Endometrium (tissue), 2 donors: ENCODE measurements at regions not wholly inside any gene's neighbourhood (a gene's known extent, or its start where the extent isn't known, plus 50 kb on each side); places are given as distances from the start of the nearest gene placed in this dataset.
A peak's percentile ranks its signal among the peaks of the same experiment; 100 is the strongest.
"Not testable (repeated sequence)": the region's sequence is repeated elsewhere in the genome, so short reads cannot be mapped to it uniquely, and the experiment has no call there.

Experiments used
- FAIRE-seq: peaks from 2 replicates; lab custom pipeline; 2012; peaks lifted over from hg19 to GRCh38; lab: Jason Lieb, UNC
- donor health status: control.
- donor health status: control.

DNA sequence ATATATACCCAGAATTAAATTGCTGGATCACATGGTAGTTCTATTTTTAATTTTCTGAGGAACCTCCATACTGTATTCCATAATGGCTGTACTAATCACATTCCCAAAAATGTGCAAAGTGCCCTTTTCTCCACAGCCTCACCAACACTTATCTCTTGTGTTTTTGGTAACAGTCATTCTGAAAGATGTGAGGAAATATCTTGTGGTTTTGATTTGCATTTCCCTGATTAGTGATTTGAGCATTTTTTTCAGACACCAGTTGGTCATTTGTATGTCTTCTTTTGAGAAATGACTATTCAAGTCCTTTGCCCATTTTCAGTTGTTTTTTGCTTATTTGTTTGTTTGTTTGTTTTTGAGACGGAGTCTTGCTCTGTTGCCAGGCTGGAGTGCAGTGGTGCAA is 98.1 kb upstream of the SIMC1 start:
- FAIRE-seq = not testable (repeated sequence)

DNA sequence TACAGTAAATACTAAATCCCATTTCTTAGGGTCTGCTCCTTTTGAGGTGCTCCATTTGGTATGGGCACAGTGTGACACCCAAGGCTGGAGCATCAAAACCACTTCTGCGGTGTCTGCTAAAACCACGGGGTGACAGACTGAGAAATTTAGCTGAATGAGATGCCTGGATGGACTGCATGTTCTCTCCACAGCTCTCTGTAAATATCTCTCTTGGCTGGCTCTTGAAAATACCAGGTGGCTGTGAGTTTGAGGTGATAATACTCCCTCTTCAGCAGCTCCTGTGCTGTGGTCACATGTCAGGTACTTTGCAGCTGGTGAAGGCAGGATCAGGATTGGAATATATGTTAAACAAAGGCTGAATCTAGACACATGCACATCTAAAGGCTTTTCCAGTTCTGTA is 93.7 kb upstream of the SIMC1 start:
- FAIRE-seq = no peak

DNA sequence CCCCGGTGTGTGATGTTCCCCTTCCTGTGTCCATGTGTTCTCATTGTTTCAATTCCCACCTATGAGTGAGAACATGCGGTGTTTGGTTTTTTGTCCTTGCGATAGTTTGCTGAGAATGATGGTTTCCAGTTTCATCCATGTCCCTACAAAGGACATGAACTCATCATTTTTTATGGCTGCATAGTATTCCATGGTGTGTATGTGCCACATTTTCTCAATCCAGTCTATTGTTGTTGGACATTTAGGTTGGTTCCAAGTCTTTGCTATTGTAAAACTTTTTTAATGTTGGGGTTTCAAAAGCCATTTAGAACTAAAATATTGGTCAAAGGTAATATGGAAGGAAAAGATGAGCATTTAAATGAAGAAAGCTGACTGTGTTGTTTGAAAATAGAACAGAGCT is 88.3 kb upstream of the SIMC1 start:
- FAIRE-seq = not testable (repeated sequence)

- FAIRE-seq = no peak
Observed at GRCh38 chr5:176151281-176151680, 86.9 kb upstream of the SIMC1 start.

- FAIRE-seq = no peak
Observed at GRCh38 chr5:176152191-176152929, 85.9 kb upstream of the SIMC1 start.

DNA sequence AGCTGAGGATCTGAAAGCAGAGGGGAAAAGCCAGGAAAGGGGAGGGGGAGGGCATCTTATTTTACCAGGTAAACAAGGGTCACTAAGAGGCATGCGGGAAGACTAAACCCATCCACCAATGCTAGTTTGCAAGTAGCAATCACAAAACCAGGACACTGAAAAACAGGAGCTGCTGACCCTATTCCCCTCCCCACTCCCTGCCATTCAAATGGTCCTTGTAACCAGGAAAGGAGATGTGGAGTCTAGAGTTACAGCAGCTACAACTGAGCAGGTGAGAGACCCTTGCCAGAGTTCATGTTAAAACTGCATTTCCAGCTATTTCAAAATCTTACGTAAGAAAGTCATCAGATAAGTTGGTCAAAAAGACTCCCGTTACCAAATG is 85.3 kb upstream of the SIMC1 start:
- no peak for FAIRE-seq

DNA sequence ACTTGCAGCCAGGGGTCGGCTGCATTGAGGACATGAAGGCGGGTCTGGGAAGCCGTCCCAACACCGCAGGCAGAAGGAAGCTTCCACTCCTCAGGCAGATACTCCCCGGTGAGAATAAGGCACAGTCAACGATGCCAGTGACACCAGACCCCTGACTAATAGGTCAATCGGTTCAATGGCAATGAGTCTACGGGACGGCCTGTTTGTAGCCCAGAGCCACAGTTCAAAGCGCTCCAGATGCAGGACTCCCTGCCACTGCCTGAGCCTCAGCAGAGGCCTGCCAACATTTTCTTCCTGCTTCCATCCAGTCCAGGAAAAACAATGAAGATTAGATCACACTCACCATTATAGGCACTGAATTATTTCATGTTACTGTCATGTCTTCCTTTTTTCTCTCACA is 84.5 kb upstream of the SIMC1 start:
- no peak for FAIRE-seq

DNA sequence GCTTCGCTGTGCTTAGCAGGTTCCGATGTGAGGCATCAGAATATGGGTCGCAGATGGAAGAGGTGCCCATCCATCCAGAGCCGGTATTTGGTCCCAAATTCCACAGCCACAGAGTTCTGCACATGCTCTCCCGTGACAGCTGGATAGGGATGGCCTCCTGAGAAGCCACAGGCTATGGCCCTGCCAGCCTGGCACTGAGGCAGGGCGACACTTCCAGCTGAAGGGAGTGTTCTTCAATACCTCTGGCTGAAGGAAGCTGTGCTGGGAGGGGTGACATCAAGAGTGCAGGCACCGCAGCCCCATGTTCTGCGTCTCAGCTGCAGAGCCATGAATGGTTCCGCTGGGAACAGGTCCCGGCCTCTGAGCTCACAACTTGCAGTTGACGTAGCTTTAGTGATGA is 83.4 kb upstream of the SIMC1 start:
- no peak for FAIRE-seq

- FAIRE-seq = no peak
Observed at GRCh38 chr5:176155922-176156359, 82.3 kb upstream of the SIMC1 start.

- FAIRE-seq = no peak
Observed at GRCh38 chr5:176157656-176158055, 80.6 kb upstream of the SIMC1 start.

DNA sequence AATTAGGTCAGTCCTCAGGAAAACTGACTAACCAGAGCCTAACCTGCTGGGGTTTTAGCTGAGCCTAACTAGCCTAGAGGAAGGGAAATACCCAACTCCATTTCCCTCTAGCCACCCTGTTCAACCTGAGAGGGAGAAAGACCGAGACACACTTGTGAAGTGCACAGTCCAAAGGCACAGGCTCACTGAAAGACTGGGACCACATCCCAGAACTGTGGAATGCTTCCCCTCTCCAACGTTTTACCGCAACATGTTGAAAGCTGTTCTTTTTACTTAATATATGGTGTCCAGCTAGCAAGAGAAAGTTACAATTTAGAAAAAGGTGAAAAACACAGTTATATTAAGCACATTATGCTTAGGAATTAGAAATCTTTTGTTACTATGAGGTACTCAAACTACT is 76.8 kb upstream of the SIMC1 start:
- FAIRE-seq = no peak

DNA sequence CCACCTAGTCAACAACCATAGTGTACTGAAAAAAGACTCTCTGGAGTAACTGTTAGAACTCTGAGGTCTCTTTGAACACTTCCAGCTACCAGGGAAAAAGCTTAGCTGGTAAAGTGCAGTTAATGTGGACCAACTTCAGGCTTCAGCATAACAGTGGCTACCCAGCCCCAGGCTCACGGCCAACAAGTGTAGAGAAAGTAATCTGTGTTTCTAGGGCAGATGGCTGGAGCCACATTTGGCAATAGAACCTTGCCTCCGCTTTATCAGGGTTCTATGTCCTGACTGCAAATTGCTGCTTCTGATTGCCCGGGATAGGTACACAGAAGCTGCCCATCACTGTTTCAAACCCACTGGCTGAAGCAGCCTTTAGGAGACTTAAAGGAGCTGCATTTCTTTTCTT is 76.0 kb upstream of the SIMC1 start:
- FAIRE-seq = no peak

DNA sequence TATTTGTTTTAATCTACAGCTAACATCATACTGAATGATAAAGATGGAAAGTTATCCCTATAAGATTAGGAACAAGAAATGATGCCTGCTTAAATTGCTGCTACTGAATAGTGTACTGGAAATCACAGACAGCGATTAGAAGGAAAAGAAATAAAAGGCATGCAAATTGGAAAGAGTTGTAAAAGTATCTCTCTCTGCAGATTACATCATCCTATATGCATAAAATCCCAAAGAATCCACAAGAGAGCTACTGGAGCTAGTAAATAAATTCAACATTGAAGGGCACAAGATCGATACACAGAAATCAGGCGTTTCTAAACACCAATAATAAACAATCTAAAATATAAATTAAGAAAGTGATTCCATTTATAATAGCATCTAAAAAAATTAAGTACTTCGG is 75.3 kb upstream of the SIMC1 start:
- no peak for FAIRE-seq

DNA sequence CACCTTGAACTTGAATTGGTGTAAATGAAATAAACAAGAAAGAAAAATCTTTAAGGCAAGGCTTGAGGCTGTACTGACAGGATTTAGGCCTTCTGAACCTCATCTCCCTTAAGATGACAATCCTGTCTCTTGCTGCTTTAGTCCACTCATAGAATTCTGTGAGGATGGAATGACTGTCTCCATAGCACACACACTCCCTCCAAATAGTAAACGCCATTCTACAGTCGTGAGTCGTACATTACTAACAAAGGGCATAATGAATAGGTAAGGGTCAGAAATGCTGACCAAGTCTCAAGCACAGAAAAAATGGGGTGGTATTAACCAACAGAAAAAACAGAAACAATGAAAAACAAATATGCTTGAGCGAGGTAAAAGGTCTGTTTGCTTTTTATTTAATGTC is 71.8 kb upstream of the SIMC1 start:
- FAIRE-seq = peak; percentile 69

DNA sequence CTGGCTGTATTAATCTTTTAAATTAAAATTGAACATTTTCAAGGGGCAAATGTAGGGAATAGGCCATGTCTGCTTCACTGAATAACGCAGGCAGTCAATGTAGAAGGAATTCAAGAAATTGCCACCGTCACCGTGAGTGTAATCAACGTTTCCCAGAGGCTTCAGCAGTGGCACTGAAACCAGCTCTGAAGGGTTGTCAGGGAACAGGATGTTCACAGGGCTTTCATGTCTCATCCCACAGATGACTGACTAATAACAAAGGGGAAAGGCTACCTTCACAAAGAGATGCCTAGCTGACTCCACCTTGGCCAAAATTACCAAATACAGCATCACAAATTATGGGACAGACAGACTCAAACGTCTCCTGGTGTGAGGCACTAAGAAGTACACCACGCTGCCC is 70.4 kb upstream of the SIMC1 start:
- no peak for FAIRE-seq

GRCh38 chr5:176169393-176170063 is 68.7 kb upstream of the SIMC1 start:
- no peak for FAIRE-seq

GRCh38 chr5:176170084-176170483 is 68.1 kb upstream of the SIMC1 start:
- no peak for FAIRE-seq

- no peak for FAIRE-seq
Observed at GRCh38 chr5:176171171-176171760, 67.0 kb upstream of the SIMC1 start.

DNA sequence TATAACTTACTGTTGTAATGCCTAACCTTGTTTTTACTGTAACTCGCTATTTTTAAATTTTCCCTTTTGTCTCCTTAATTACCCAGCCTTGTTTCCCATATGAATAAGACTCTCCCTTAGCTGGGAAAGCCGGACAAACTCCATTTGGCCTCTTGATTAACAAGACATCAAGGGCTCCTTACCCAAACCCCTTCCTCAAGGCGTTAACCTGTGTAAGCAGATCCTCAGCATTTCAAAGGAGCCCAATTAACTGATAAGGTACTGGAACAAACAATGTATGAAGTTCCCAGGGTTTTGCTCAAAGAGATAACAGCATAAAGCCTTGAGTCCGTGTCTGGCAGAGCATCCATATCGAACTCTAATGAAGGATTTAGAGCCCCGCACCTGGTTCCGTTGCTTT is 66.0 kb upstream of the SIMC1 start:
- FAIRE-seq = no peak

GRCh38 chr5:176173647-176174046 is 64.6 kb upstream of the SIMC1 start:
- no peak for FAIRE-seq

DNA sequence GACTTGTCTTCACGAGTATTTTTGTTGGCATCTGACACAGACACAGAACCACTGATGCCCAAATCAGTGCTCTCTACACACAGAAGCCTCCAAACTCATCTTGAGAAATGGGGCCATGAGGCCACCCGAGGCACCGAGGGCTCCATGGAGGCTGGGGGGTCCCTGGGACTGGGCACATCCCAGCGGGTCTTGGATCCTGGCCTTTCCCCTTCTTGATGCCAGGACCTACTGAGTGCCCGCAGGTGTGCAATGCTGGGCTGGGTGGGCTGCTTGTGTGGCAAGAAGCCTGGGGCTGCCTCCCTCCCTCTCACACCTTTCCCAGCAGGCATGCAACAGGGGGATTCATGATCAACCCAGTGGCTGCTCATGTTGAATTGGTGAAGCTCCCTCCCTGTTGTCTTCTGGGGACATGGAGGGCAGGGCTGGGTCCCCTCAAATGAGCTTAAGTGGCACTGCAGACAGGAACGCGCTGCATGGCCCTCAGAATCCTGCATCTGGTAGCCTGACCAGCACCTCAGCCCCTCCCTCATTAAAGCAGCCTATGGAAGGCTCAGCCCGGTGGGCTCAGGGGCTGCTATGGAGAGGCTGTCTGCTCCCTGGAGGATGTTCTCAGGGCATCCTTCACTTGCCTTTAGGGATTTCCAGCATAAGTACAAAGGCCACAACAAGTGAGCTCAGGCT is 63.7 kb upstream of the SIMC1 start:
- FAIRE-seq = no peak

DNA sequence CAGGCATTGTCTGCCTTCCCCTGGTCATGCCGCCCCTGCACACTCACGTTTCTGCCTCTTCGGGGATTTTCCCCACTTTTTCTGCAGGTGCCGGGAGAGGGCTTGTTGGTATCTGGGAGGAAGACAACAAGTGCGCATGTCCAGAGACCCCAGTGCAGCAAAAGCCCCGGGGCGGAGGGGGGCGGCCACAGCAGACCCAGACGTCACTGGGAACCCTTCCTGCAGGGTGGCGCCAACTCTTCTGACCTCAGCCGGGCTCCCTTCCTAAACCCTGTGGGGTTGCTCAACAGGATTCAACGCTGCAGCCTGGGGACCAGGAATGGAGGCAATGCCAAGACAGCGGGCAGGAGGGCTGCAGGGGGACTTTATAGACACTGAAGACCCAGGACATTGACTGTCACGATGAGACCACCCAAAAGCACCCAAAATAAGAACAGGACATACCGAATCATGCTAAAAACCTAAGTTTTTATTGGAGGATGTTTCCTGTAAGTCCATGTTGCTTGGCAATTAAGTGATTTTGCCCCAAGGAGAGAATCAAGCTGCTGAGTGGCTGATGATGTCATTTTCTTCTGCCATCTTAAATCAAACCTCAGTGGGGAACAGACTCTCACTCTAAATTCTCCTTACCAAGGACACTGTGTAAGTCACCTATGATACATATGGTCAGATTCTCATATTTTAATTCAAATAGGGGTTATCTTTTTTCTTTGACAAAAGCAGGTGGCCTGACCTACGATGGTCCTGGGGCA is 62.9 kb upstream of the SIMC1 start:
- no peak for FAIRE-seq
